MCF 10A (cell line): ENCODE measurements at regions not wholly inside any gene's neighbourhood (a gene's known extent, or its start where the extent isn't known, plus 50 kb on each side); places are given as distances from the start of the nearest gene placed in this dataset.

Experiments
- BruUV-seq: library from RNA; stranded (reverse); fragments of 400-500 nt; replicated peaks from 2 replicates; lab custom pipeline; 2021; lab: Mats Ljungman, UMichigan
- CTCF ChIA-PET: fragments of 300-600 bp; sonication (Branson Sonifier 250); formaldehyde crosslinking; extraction: SDS; loops from one replicate; lab custom pipeline; 2021; ENCODE audit warnings: antibody characterized with exemption, inconsistent platforms; lab: Yijun Ruan, JAX
- POLR2A ChIA-PET: fragments of 300-600, 350-650 bp; sonication (Branson Sonifier 250); formaldehyde crosslinking; extraction: SDS; loops from one replicate; lab custom pipeline; 2020; ENCODE audit warnings: antibody characterized with exemption, inconsistent platforms; lab: Yijun Ruan, JAX
- DNase-seq: peaks from one replicate; pipeline ENCODE4 v3.0.0-alpha.2; 2018; ENCODE audit not compliant: unreplicated experiment
- H3K27ac Mint-ChIP-seq: one replicate; pipeline ENCODE4 v1.8.0; 2022; ENCODE audit warnings: mild to moderate bottlenecking, low read depth, mixed read lengths; ENCODE audit not compliant: unreplicated experiment
- H3K27me3 Mint-ChIP-seq: one replicate; pipeline ENCODE4 v1.8.0; 2022; ENCODE audit warnings: mixed read lengths; ENCODE audit not compliant: insufficient read depth, unreplicated experiment
- H3K36me3 Mint-ChIP-seq: one replicate; pipeline ENCODE4 v1.8.0; 2022; ENCODE audit warnings: mild to moderate bottlenecking, moderate library complexity, mixed read lengths; ENCODE audit not compliant: insufficient read depth, unreplicated experiment
- H3K4me1 Mint-ChIP-seq: one replicate; pipeline ENCODE4 v1.8.0; 2022; ENCODE audit warnings: mixed read lengths; ENCODE audit not compliant: insufficient read depth, unreplicated experiment
- H3K4me3 Mint-ChIP-seq: one replicate; pipeline ENCODE4 v1.8.0; 2022; ENCODE audit warnings: mild to moderate bottlenecking, moderate library complexity, mixed read lengths; ENCODE audit not compliant: unreplicated experiment
- H3K9me3 Mint-ChIP-seq: one replicate; pipeline ENCODE4 v1.8.0; 2022; ENCODE audit warnings: mixed read lengths; ENCODE audit not compliant: unreplicated experiment
- intact Hi-C: fragments of 100-400 bp; cut with micrococcal nuclease; formaldehyde crosslinking; loops from 2 replicates; pipeline ENCODE4 v1.14.1; 2022
- TF ChIP-seq, protein P1 (sequence below): fragments of 200-600 bp; IDR thresholded peaks from one replicate; pipeline ENCODE4 v1.8.0; 2022; ENCODE audit warnings: antibody characterized with exemption, mild to moderate bottlenecking; ENCODE audit not compliant: unreplicated experiment

DNA sequence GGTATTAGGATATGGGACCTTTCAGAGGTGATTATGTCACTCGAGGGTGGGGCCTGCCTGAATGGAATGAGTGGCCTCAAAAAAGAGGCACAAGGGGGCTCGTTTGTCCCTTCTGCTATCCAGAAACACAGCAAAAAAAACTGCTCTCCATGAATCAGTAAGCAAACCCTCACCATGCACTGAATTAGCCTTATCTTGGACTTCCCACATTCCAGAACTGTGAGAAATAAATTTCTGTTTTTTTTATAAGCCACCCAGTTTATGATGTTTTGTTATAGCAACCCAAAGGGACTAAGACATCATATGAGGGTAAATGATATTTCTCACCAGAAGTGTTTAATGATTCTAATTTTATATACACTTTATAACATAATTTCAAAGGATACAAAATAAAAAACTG, 476.6 kb upstream of the EDIL3 start:
- Mint-ChIP-seq H3K4me1 (no peaks in the 10 kb centered on the region), H3K27me3 (no peaks in the 10 kb centered on the region), H3K9me3 (peaks cover 7% of the 10 kb centered on the region), H3K27ac (no peak overlapping the region), H3K4me3 (no peak overlapping the region), H3K36me3 (no peaks in the 10 kb centered on the region)
- intact Hi-C loops: no loop called here
- DNase-seq: no peak
- TF ChIP-seq, protein P1, sequence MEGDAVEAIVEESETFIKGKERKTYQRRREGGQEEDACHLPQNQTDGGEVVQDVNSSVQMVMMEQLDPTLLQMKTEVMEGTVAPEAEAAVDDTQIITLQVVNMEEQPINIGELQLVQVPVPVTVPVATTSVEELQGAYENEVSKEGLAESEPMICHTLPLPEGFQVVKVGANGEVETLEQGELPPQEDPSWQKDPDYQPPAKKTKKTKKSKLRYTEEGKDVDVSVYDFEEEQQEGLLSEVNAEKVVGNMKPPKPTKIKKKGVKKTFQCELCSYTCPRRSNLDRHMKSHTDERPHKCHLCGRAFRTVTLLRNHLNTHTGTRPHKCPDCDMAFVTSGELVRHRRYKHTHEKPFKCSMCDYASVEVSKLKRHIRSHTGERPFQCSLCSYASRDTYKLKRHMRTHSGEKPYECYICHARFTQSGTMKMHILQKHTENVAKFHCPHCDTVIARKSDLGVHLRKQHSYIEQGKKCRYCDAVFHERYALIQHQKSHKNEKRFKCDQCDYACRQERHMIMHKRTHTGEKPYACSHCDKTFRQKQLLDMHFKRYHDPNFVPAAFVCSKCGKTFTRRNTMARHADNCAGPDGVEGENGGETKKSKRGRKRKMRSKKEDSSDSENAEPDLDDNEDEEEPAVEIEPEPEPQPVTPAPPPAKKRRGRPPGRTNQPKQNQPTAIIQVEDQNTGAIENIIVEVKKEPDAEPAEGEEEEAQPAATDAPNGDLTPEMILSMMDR: no peak
- ChIA-PET POLR2A (no interaction called here), CTCF (no interaction called here)
- no TSS peak for BruUV-seq

DNA sequence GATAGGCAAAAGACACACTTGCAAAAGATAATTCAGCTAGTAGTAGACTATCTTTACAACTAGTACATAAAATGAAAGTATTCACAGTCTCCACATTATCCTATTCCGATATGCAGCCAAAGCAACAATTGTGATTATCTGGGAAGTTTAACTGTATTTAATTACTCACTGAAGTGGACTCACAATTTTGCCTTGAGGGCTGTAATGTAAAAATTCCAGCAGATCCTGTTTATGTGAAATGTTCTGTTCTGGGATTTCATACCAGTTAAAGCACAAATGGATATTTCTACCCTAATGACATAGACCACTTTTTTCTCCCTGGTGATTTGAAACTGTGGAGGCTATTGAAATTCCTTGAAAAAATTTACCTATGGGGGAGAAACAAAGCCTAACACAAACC, 474.4 kb upstream of the EDIL3 start:
- Mint-ChIP-seq H3K27me3 (no peaks in the 10 kb centered on the region), H3K27ac (no peak overlapping the region), H3K4me3 (no peak overlapping the region), H3K9me3 (peaks cover 14% of the 10 kb centered on the region), H3K36me3 (no peaks in the 10 kb centered on the region), H3K4me1 (no peaks in the 10 kb centered on the region)
- ChIA-PET CTCF (no interaction called here), POLR2A (no interaction called here)
- intact Hi-C loops: no loop called here
- no TSS peak for BruUV-seq
- DNase-seq: no peak
- TF ChIP-seq, protein P1: no peak

DNA sequence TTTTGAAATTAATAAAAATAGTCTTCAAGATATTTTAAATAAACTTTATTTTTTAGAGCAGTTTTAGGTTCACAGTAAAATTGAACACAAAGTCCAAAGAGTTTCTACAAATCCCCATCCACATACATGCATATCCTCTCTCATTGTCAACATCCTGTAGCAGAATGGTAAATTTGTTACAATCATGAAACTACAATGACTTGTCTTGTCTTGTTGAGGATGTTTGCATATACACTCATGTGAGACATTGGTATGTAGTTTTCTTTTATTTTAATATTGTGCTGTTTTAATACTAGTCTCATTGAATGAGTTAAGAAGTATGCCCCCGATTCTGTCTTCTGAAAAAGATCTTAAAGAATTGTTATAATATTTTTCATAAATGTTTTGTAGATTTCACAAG, 447.0 kb upstream of the EDIL3 start:
- Mint-ChIP-seq H3K9me3 (no peaks in the 10 kb centered on the region), H3K27me3 (no peaks in the 10 kb centered on the region), H3K27ac (no peak overlapping the region), H3K4me3 (no peak overlapping the region), H3K4me1 (no peaks in the 10 kb centered on the region), H3K36me3 (no peaks in the 10 kb centered on the region)
- ChIA-PET POLR2A (no interaction called here), CTCF (no interaction called here)
- intact Hi-C loops: no loop called here
- no peak for DNase-seq
- BruUV-seq: no TSS peak
- TF ChIP-seq, protein P1: no peak

DNA sequence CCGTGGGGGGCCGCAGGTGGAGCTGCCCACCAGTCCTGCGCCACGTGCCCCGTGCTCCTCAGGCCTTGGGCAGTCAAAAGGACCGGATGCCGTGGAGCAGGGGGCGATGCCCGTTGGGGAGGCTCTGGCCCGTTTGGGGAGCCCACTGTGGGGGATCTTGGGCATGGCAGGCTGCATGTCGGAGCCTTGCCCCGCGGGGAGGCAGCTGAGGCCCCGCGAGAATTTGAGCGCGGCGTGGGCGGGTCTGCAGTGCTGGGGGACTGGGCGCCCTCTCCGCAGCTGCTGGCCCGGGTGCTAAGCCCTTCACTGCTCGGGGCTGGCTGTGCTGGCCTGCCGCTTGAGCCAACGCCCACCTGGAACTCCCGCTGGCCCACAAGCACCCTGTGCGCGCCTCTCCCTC, 445.6 kb upstream of the EDIL3 start:
- TF ChIP-seq, protein P1: no peak
- Mint-ChIP-seq H3K9me3 (no peaks in the 10 kb centered on the region), H3K27ac (no peak overlapping the region), H3K4me1 (no peaks in the 10 kb centered on the region), H3K4me3 (no peak overlapping the region), H3K27me3 (no peaks in the 10 kb centered on the region), H3K36me3 (no peaks in the 10 kb centered on the region)
- ChIA-PET POLR2A (no interaction called here), CTCF (no interaction called here)
- intact Hi-C loops: no loop called here
- BruUV-seq: no TSS peak
- DNase-seq: no peak
